GM19468 (cell line): ENCODE measurements at regions not wholly inside any gene's neighbourhood (a gene's known extent, or its start where the extent isn't known, plus 50 kb on each side); places are given as distances from the start of the nearest gene placed in this dataset.
A peak's percentile ranks its signal among the peaks of the same experiment; 100 is the strongest.

Experiments
- ATAC-seq: cut with Tn5 transposase; IDR thresholded peaks from one replicate; pipeline ENCODE4 v1.9.1; 2021; ENCODE audit warnings: mild to moderate bottlenecking, moderate library complexity, moderate number of reproducible peaks; ENCODE audit not compliant: unreplicated experiment; ENCODE audit errors: extremely low read depth

- no peak for ATAC-seq
Measured at GRCh38 chr4:14863418-14864364, 138.6 kb upstream of the CPEB2 start.

GRCh38 chr4:14864365-14865030 lies 137.8 kb upstream of the CPEB2 start:
- ATAC-seq = no peak

- ATAC-seq = no peak
Measured at GRCh38 chr4:14865031-14865366, 137.3 kb upstream of the CPEB2 start.

GRCh38 chr4:14865804-14866203 lies 136.5 kb upstream of the CPEB2 start:
- no peak for ATAC-seq

GRCh38 chr4:14867847-14868246 lies 134.4 kb upstream of the CPEB2 start:
- no peak for ATAC-seq

GRCh38 chr4:14868426-14869395 lies 133.6 kb upstream of the CPEB2 start:
- ATAC-seq = peak; percentile 17

GRCh38 chr4:14871676-14872430 lies 130.4 kb upstream of the CPEB2 start:
- no peak for ATAC-seq

GRCh38 chr4:14874990-14875389 lies 127.3 kb upstream of the CPEB2 start:
- ATAC-seq = peak; percentile 67

- no peak for ATAC-seq
Measured at GRCh38 chr4:14877246-14878225, 124.7 kb upstream of the CPEB2 start.

- no peak for ATAC-seq
Measured at GRCh38 chr4:14878681-14879080, 123.6 kb upstream of the CPEB2 start.

- ATAC-seq = no peak
Measured at GRCh38 chr4:14879683-14880082, 122.6 kb upstream of the CPEB2 start.

- ATAC-seq = no peak
Measured at GRCh38 chr4:14880805-14881204, 121.5 kb upstream of the CPEB2 start.

- no peak for ATAC-seq
Measured at GRCh38 chr4:14883166-14883565, 119.1 kb upstream of the CPEB2 start.

GRCh38 chr4:14883661-14884060 lies 118.6 kb upstream of the CPEB2 start:
- no peak for ATAC-seq

- ATAC-seq = no peak
Measured at GRCh38 chr4:14887842-14888433, 114.3 kb upstream of the CPEB2 start.

- no peak for ATAC-seq
Measured at GRCh38 chr4:14888790-14889572, 113.3 kb upstream of the CPEB2 start.

- no peak for ATAC-seq
Measured at GRCh38 chr4:14892563-14892962, 109.7 kb upstream of the CPEB2 start.
